Common myeloid progenitor, CD34-positive (primary cell): ENCODE measurements at regions not wholly inside any gene's neighbourhood (a gene's known extent, or its start where the extent isn't known, plus 50 kb on each side); places are given as distances from the start of the nearest gene placed in this dataset.

Experiments
- CTCF ChIA-PET: fragments of 350-600 bp; sonication (Branson Sonifier 250); formaldehyde crosslinking; loops from one replicate; lab custom pipeline; 2021; ENCODE audit warnings: antibody characterized with exemption; lab: Charles Lee
- POLR2A ChIA-PET: fragments of 350-600 bp; sonication (Branson Sonifier 250); formaldehyde crosslinking; loops from one replicate; lab custom pipeline; 2021; ENCODE audit warnings: antibody characterized with exemption; lab: Charles Lee
- DNase-seq, 3 donors: peaks; one replicate each; pipeline versions ENCODE4 v3.0.0 to v3.0.0-alpha.2; 2013
- H3K27ac ChIP-seq, 2 experiments: 1 replicate in 1 of 2; 2 replicates in 1 of 2; pipeline ENCODE4 v1.7.0; 2013; ENCODE audit warnings: inconsistent platforms in 2 of 2, low read length in 2 of 2, mild to moderate bottlenecking in 2 of 2, low read depth in 1 of 2, moderate library complexity in 1 of 2; ENCODE audit not compliant: severe bottlenecking in 2 of 2, insufficient read depth in 1 of 2, poor library complexity in 1 of 2
- H3K27me3 ChIP-seq, 5 experiments: replicated peaks in 2 of 5; 1 replicate in 3 of 5; 2 replicates in 2 of 5; pipeline versions ENCODE4 v1.6.1 to v1.7.0; 2013; ENCODE audit warnings: low read length in 4 of 5, mild to moderate bottlenecking in 2 of 5, moderate library complexity in 2 of 5, inconsistent platforms in 1 of 5; ENCODE audit not compliant: insufficient read depth in 5 of 5, control insufficient read depth in 4 of 5
- H3K36me3 ChIP-seq, 4 experiments: 1 replicate in 2 of 4; 2 replicates in 2 of 4; pipeline versions ENCODE4 v1.6.1 to v1.7.0; 2013; ENCODE audit warnings: low read length in 3 of 4, control low read depth in 1 of 4, mild to moderate bottlenecking in 1 of 4; ENCODE audit not compliant: control insufficient read depth in 4 of 4, insufficient read depth in 4 of 4
- H3K4me1 ChIP-seq, 4 experiments: 1 replicate in 3 of 4; 2 replicates in 1 of 4; pipeline versions ENCODE4 v1.6.1 to v1.7.1; 2013; ENCODE audit warnings: low read length in 3 of 4, mild to moderate bottlenecking in 3 of 4, control low read depth in 1 of 4, inconsistent platforms in 1 of 4, moderate library complexity in 1 of 4; ENCODE audit not compliant: control insufficient read depth in 4 of 4, insufficient read depth in 4 of 4; ENCODE audit errors: control extremely low read depth in 1 of 4
- H3K4me3 ChIP-seq, 7 experiments: 1 replicate in 4 of 7; 2 replicates in 3 of 7; pipeline versions ENCODE4 v1.5.1 to v1.7.0; 2013; ENCODE audit warnings: mild to moderate bottlenecking in 7 of 7, low read length in 6 of 7, moderate library complexity in 6 of 7, inconsistent platforms in 2 of 7, low read depth in 2 of 7, control low read depth in 1 of 7; ENCODE audit not compliant: insufficient read depth in 4 of 7, control insufficient read depth in 1 of 7; ENCODE audit errors: extremely low read depth in 1 of 7
- H3K9me3 ChIP-seq, 5 experiments: 1 replicate in 4 of 5; 2 replicates in 1 of 5; pipeline versions ENCODE4 v1.6.1 to v1.7.1; 2013; ENCODE audit warnings: low read length in 4 of 5, mild to moderate bottlenecking in 2 of 5, inconsistent platforms in 1 of 5, low read depth in 1 of 5, moderate library complexity in 1 of 5; ENCODE audit not compliant: control insufficient read depth in 4 of 5, insufficient read depth in 2 of 5; ENCODE audit errors: control extremely low read depth in 1 of 5
- WGBS: methylation state at CpG from one replicate; pipeline ENCODE4 v1.1.5; 2013; ENCODE audit not compliant: insufficient coverage; 5-methylcytosine and 5-hydroxymethylcytosine counted together

DNA sequence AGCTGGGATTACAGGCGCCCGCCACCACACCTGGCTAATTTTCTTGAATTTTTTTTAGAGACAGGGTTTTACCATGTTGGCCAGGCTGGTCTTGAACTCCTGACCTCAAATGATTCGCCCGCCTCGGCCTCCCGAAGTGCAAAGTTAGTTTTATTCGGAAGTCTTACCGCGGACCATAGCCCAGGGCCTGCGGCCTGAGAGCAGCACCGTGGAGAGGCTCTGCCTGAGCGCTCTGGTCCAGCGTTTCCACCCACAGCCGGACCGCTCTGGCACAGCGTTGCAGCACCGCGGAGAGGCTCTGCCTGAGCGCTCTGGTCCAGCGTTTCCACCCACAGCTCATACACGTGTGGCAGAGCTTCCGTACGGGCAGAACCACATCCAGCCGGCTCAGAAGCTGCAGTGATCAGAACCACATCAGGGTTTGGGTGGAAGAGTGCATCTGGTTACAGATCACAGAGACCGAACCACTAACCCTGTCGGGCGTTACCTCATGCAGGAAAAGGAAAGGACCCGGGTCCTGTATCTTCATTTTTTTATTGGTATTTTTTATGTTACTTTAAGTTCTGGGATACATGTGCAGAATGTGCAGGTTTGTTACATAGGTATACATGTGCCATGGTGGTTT is 102.4 kb upstream of the SOX1 start:
- no peak for DNase-seq
- Histone ChIP-seq H3K36me3 (no peaks in the 10 kb centered on the region), H3K4me1 (no peaks in the 10 kb centered on the region), H3K27me3 (peaks cover 0 to 4% (median 0%) of the 10 kb centered on the region in 5 experiments), H3K27ac (no peak overlapping the region), H3K4me3 (no peak overlapping the region), H3K9me3 (peaks cover 0 to 3% (median 0%) of the 10 kb centered on the region in 5 experiments)
- ChIA-PET POLR2A (no interaction called here), CTCF (no interaction called here)
- 97% methylated on average over 25 of the region's 28 CpGs for WGBS

- no peaks in the 10 kb centered on the region for H3K36me3 ChIP-seq
- no peak overlapping the region for H3K27ac ChIP-seq
- H3K27me3 ChIP-seq: peaks cover 0 to 9% (median 0%) of the 10 kb centered on the region in 5 experiments
- H3K9me3 ChIP-seq: peaks cover 0 to 3% (median 0%) of the 10 kb centered on the region in 5 experiments
- POLR2A ChIA-PET: no interaction called here
- H3K4me1 ChIP-seq: no peaks in the 10 kb centered on the region
- H3K4me3 ChIP-seq: no peak overlapping the region
- CTCF ChIA-PET: no interaction called here
- no peak for DNase-seq
- WGBS: 94% methylated on average over 14 of the region's 24 CpGs
Observed at GRCh38 chr13:111965466-111966214, 101.3 kb upstream of the SOX1 start.

DNA sequence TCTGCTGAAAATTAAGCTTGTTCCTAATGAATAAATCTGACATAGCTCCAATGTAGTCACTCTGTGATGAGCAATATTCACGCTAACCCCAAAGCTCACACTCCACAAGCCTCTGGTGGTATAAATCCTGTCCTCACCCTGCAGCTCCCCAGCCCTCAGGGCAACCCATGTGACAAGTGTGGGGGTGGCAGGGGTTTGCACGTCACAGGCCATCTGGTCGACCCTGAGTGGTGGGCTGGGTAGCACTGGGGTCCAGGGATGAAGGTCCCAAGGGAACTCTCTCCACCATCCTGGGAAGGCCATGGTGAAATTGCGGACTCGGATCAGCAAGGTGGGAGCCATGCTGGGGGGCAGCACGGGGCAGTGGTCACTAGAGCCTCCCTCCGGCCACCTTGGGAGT is 100.0 kb upstream of the SOX1 start:
- DNase-seq: no peak
- ChIA-PET CTCF (no interaction called here), POLR2A (no interaction called here)
- no peak overlapping the region for H3K27ac ChIP-seq
- no peak overlapping the region for H3K4me3 ChIP-seq
- H3K9me3 ChIP-seq: peaks cover 0 to 3% (median 0%) of the 10 kb centered on the region in 5 experiments
- H3K36me3 ChIP-seq: no peaks in the 10 kb centered on the region
- no peaks in the 10 kb centered on the region for H3K4me1 ChIP-seq
- WGBS: 83% methylated on average over 5 of the region's 7 CpGs
- H3K27me3 ChIP-seq: peaks cover 0 to 21% (median 3%) of the 10 kb centered on the region in 5 experiments

DNA sequence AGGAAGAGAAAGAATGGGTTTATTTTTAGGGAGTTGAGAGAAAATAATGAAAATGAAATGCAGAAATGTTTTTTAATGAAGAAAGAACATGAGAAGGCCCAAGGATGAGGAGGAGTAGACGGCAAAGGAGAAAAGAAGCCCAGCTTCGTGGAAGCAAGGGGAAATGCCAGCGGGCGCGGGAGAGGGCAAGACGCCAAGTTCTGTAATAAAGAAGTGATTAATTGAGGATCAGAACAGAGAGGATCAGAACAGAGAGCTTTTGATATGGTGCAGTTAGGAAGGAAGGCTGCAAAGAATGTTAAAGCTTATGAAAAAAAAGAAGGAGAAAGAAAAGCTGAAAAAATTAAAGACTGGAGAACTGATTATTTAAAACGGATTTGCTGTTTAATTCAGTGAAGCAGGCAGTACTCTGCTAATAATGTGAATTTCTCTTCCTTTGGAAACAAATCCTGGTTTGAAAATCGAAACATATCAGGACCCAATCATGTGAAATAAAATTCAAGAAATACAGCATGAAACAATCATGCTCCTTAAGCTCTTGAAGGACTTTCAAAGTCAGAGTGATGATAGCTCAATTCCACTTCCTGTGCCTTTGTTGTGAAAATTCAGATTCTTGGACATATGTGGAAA is 99.3 kb upstream of the SOX1 start:
- Histone ChIP-seq H3K4me1 (no peaks in the 10 kb centered on the region), H3K27me3 (peaks cover 0 to 28% (median 7%) of the 10 kb centered on the region in 5 experiments), H3K36me3 (no peaks in the 10 kb centered on the region), H3K4me3 (no peak overlapping the region), H3K9me3 (peaks cover 0 to 3% (median 0%) of the 10 kb centered on the region in 5 experiments), H3K27ac (no peak overlapping the region)
- DNase-seq: no peak
- 84% methylated on average over 8 of the region's 8 CpGs for WGBS
- ChIA-PET POLR2A (no interaction called here), CTCF (no interaction called here)

DNA sequence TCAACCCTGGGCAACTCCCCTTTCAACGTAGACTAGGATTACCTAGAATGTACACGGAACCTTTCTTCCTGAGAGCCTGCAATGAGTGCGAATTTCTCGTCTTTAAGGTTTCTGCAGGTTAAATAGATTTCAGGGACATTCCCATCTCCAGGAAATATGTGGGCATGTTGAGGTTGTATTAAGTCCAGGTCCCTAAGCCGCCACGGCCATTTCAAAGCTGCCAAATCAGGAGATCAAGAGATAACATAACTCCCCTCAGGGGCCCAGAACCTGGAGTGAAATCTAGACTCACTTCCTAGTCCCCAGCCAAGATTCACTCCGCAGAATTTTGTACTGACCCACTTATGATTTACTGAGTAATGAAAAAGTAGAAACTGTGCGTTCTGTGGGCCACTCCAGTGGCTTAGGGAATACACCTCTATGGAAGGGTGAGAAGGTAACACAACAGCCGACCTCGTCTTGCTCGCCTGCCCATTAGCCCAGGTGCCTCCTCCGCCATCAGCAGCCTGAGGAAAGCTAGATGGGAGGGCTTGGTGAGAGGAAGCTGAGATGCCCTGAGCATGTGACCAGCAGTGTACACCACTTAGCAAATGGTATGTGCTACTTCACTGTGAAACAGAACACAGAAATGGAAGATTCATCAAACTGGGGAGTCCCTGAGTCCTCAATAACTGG is 98.5 kb upstream of the SOX1 start:
- Histone ChIP-seq H3K9me3 (peaks cover 0 to 3% (median 0%) of the 10 kb centered on the region in 5 experiments), H3K36me3 (no peaks in the 10 kb centered on the region), H3K4me1 (no peaks in the 10 kb centered on the region), H3K27ac (no peak overlapping the region), H3K4me3 (no peak overlapping the region), H3K27me3 (peaks cover 0 to 36% (median 10%) of the 10 kb centered on the region in 5 experiments)
- CTCF ChIA-PET: no interaction called here
- 91% methylated on average over 10 of the region's 12 CpGs for WGBS
- no peak for DNase-seq
- POLR2A ChIA-PET: no interaction called here

DNA sequence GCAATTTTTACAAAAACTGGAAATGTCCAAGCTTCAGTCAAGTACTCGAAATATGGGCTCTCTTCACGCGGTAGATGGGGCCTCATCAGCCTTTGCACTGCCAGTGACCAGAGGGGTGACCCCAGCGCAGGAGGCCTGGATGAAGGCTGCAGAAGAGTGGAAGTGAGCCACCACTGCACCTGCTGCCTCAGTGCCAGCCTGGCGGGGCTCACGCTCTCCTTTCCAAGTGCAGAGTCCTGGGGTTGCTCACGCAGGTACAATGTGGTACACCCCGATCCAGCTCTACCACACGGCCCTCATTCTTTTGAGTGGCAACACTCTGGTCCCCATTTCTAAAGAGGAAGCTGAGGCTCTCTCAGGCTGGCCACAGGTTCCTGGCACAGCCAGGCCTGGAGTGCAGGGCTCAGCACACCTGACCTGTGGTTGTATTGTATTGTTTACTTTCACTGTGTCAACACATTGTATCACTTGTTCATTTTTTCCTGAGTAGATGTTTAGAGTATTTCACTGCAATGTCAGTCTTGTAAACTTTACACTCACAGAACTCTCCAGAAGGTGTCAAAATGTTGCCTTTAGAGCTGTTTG is 97.3 kb upstream of the SOX1 start:
- no peak overlapping the region for H3K4me3 ChIP-seq
- POLR2A ChIA-PET: no interaction called here
- no peak for DNase-seq
- no peaks in the 10 kb centered on the region for H3K4me1 ChIP-seq
- no peak overlapping the region for H3K27ac ChIP-seq
- H3K36me3 ChIP-seq: no peaks in the 10 kb centered on the region
- H3K9me3 ChIP-seq: peaks cover 0 to 7% (median 1%) of the 10 kb centered on the region in 5 experiments
- 93% methylated on average over 9 of the region's 9 CpGs for WGBS
- H3K27me3 ChIP-seq: peaks cover 0 to 45% (median 11%) of the 10 kb centered on the region in 5 experiments
- CTCF ChIA-PET: no interaction called here
